ENCODE measurements at regions not wholly inside any gene's neighbourhood (a gene's known extent, or its start where the extent isn't known, plus 50 kb on each side); places are given as distances from the start of the nearest gene placed in this dataset.

- TF ChIP-seq, protein P1, sequence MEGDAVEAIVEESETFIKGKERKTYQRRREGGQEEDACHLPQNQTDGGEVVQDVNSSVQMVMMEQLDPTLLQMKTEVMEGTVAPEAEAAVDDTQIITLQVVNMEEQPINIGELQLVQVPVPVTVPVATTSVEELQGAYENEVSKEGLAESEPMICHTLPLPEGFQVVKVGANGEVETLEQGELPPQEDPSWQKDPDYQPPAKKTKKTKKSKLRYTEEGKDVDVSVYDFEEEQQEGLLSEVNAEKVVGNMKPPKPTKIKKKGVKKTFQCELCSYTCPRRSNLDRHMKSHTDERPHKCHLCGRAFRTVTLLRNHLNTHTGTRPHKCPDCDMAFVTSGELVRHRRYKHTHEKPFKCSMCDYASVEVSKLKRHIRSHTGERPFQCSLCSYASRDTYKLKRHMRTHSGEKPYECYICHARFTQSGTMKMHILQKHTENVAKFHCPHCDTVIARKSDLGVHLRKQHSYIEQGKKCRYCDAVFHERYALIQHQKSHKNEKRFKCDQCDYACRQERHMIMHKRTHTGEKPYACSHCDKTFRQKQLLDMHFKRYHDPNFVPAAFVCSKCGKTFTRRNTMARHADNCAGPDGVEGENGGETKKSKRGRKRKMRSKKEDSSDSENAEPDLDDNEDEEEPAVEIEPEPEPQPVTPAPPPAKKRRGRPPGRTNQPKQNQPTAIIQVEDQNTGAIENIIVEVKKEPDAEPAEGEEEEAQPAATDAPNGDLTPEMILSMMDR (IDR thresholded peaks at IDR 0.05 in 2 of 3, conservative IDR thresholded peaks at IDR 0.05 in 1 of 3; ENCODE audit: insufficient read depth in 2 of 3, low read depth in 1 of 3, low read length in 3 of 3) = no peak
- TF ChIP-seq TEAD2 (tag; IDR thresholded peaks at IDR 0.05) (no peak), CREM (IDR thresholded peaks at IDR 0.05; ENCODE audit: low read depth) (no peak), THAP7 (CRISPR knock-in tag; IDR thresholded peaks at IDR 0.05) (no peak), AFF1 (IDR thresholded peaks at IDR 0.05; ENCODE audit: low read depth in 1 of 2, partially characterized antibody in 2 of 2) (no peak), RAD51 (IDR thresholded peaks at IDR 0.05; ENCODE audit: borderline replicate concordance, low read depth) (no peak), TBP (optimal IDR thresholded peaks at IDR 0.05; ENCODE audit: low read depth, low read length) (no peak), JUN (IDR thresholded peaks at IDR 0.05; ENCODE audit: borderline replicate concordance, low read depth, low read length) (no peak), JUN (CRISPR knock-in tag; IDR thresholded peaks at IDR 0.05; ENCODE audit: borderline replicate concordance) (no peak), ZBTB7A (IDR thresholded peaks at IDR 0.05; ENCODE audit: borderline replicate concordance, control insufficient read depth, low read depth, low read length) (no peak), POLR2A (conservative IDR thresholded peaks at IDR 0.05) (no peak)
- TF ChIP-seq, protein P2, sequence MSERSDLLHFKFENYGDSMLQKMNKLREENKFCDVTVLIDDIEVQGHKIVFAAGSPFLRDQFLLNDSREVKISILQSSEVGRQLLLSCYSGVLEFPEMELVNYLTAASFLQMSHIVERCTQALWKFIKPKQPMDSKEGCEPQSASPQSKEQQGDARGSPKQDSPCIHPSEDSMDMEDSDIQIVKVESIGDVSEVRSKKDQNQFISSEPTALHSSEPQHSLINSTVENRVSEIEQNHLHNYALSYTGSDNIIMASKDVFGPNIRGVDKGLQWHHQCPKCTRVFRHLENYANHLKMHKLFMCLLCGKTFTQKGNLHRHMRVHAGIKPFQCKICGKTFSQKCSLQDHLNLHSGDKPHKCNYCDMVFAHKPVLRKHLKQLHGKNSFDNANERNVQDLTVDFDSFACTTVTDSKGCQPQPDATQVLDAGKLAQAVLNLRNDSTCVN (CRISPR knock-in tag; IDR thresholded peaks at IDR 0.05) = no peak
Measured at GRCh38 chr12:115873451-115874082, 403.9 kb downstream of the MED13L start.

All from K562 (cell line).